Hematopoietic multipotent progenitor cell treated with erythropoietin and hydrocortisone succinate and interleukin-3 and kit ligand, for 6 days (in vitro differentiated cells): ENCODE measurements at regions not wholly inside any gene's neighbourhood (a gene's known extent, or its start where the extent isn't known, plus 50 kb on each side); places are given as distances from the start of the nearest gene placed in this dataset.
A peak's percentile ranks its signal among the peaks of the same experiment; 100 is the strongest.
"Not testable (repeated sequence)": the region's sequence is repeated elsewhere in the genome, so short reads cannot be mapped to it uniquely, and the experiment has no call there.

Source experiments
- DNase-seq: peaks from one replicate; pipeline ENCODE4 v3.0.0-alpha.2; 2015

DNA sequence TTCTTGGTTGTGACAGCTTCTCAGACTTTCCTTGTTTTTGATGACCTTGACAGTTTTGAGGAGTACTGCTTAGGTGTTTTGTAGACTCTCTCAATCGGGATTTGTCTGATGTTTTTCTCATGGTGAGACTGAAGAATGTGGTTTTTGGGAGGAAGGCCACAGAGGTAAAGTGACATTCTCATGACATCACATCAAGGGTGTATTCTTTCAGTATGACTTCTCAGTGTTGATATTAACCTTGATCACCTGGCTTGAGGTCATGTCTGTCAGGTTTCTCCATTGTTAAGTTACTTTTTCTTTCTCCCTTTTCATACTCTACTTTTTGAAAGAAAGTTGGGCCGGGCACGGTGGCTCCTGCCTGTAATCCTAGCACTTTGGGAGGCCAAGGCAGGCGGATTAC lies 269.9 kb downstream of the ZNF37A start:
- DNase-seq: not testable (repeated sequence)

DNA sequence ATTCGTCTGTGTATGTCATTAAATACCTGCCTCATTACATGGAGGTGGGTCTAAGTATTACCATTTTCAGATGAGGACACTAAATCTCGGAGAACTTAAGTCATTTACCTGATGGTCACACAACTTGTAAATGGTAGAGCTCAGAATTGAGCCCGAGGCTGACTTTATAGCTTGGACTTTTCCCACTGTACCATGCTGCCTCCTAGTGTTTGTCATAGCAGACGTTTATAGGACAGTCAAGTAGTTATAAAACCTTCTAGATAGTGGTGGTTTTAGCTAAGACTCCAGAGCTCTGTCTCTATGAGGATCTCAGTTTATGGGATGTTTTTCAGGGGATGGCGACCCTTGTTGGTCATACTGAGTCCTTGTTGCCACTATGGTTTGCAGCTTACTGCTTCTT lies 271.8 kb downstream of the ZNF37A start:
- DNase-seq: peak; percentile 59

DNA sequence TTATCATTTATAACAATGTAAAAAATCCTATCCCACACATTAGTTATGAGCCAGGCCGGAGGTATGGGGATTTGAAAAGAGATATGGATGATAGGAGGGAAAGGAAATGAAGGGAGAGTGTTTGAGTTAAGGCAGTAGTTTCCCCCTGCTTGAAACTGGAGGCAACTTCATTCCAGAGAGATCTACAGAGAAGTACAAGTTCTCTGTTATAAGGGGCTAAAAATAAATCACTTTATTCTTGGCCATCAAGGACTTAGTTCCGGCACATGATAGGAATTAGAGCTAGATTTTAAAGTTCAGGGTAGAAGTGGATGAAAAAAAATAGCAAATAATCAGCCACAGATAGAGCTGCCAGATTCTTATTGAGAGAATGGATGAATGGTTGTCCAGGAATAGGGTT lies 289.7 kb downstream of the ZNF37A start:
- DNase-seq: not testable (repeated sequence)

DNA sequence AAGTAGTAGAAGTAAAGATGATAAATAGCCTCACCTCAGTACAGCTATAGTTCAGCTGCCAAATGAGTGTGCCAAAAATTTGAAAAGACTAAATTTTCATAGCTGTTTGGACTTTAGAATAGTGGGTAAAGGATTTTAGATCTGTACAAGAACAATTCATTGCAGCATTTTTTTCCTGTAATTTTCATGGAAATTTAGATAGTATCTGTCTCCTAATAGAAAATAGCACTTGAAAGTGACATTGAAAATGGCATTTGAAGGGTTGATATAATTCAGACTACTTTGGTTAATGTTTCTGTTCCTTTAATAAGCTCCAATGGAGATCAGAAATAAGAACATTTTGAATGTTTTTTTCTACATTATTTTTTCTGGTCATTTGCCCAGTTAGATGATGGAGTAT lies 292.7 kb downstream of the ZNF37A start:
- DNase-seq: not testable (repeated sequence)

DNA sequence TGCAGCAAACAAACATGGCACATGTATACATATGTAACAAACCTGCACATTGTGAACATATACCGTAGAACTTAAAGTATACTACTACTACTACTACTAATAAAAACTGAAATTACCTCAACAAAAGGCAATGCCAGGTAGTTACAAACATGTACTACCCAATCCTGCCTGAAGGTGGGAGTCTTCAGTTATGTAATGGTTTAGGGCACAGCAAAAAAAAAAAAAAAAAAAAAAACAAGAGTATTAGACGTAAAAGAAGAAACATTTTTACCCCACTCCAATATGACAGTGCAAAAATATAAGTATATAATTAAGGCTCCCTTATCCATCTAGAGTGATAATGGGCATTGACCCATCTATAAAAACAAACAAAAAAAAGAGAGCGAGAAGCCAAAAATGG lies 296.6 kb downstream of the ZNF37A start:
- peak; percentile 29 for DNase-seq

DNA sequence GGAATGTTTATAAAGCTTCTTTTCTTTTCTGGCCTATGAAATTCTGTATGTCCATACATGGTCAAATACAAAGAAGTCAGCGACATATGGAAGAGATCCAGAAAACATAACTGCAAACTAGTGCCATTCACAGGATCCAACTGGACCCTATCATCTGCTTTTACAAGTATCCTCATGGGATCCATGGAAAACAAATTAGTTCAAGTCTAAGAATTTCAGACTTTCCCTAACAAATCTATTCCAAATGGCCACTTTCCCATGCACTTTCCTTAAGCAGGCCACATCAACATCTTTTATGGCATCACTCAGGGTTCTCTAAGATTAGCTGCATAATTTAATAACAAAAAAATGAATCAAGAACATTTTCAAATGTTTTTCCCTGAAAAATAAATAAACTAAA lies 301.3 kb downstream of the ZNF37A start:
- not testable (repeated sequence) for DNase-seq

DNA sequence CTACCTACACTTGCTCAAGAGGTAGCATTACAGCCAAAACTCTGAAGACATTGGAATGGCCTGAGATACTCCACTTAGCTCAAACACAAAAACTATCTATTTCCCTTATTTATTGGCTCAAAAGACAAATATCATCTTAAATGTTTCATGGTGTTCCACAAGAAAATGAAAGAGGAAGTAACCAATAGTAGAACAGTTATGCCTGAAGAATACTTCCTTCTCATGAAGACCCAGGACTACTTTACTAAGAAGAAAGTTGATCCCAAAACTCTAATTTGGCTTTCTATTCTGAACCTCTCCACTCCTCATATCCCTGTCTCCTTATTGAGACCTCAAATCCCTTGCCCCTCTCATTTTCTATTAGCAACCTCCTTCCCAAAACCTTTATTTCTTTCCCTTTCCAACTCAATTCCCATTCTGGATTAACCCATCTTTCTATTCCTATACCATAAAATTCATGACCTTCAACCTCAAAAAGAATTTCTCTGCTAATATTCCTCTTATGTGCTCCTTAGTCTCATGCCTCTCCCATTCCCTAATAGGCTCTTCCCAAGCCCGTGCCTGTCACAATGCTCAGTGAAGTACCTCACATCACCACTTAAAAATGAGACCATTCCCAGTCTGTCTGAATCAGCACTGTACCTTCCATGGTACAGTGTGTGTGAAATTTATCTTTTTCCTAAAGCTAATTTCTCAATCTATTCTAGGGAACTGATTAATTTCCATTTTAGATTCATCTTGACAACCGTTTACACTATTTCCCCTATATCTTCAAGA lies 302.2 kb downstream of the ZNF37A start:
- not testable (repeated sequence) for DNase-seq

DNA sequence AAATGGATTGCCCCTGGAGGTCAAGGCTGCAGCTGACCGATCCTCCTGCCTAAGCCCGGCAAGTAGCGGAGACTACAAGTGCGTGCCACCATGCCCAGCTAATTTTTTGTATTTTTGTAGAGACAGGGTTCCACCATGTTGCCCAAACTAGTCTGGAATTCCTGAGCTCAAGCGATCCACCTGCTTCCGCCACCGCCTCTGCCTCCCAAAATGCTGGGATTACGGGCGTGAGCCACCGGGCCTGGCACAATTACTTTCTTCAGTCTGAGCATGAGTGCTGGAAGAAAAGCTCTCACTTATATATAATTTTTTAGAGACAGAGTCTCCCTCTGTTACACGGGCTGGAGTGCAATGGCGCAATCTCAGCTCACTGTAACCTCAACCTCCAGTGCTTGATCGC lies 307.4 kb downstream of the ZNF37A start:
- not testable (repeated sequence) for DNase-seq

DNA sequence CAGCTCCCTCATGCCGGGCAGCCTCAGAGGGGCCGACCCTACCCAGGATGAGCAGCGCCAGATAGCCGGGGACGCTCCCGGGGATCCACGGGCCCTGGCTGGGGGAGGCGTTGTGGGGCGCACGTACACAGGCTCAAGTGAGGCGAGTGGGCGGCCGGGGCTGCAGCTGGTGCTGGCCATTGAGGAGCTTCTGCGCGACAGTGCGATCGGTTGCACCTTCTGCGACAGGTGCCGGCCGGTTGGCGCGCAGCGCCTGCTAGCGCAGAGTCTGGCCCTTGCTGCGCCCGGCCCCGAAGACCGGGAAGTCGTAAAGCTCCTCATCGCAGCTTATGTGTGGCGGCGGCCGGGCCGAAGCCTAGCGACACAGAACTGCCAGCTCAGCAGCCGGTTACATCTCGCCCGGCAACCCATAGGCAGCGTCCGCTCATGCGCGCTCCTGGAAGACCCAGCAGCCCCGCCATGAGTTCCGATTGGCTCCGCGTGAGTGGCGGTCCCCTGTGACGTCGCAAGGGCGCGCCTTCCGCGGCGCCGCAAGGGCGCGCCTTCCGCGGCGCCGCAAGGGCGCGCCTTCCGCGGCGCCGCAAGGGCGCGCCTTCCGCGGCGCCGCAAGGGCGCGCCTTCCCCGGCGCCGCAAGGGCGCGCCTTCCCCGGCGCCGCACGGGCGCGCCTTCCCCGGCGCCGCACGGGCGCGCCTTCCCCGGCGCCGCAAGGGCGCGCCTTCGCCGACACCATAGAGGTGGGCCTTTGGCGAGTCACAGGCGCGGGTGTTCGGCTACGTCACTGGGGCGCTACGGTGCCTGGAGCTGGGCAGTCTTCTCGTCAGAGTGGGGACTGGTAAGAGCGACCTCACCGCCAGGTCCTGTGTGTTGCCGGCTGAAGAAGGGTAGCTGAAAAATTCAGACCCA lies 308.6 kb downstream of the ZNF37A start:
- peak; percentile 94 for DNase-seq

DNA sequence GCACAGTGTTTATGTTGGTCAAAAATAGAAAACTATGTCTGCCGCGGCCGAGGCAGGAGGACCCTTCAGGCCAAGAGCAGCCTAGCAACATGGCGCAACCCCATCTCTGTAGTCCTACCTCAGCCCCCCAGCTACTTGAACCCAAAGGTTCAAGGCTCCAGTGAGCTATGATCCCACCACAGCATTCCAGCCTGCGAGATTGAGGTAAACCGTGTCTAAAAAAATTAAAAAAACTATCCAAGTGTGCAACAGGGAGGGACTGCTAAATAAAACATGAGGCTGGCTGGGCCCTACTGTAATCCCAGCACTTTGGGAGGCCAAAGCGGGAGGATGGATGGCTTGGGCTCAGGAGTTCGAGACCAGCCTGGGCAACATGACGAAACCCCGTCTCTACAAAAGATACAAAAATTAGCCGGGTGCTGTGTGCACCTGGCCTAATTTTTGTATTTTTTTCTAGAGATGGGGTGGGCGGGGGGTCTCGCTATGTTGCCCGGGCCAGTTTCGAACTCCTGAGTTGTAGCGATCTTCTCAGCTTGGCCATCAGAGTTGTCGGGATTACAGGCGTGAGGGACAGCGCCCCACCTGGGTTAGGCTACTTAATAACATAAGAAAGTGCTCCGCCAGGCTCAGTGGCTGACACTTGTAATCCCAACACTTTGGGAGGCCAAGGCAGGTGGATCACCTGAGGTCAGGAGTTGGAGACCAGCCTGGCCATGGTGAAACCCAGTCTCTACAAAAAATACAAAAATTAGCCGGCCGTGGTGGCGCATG lies 309.4 kb downstream of the ZNF37A start:
- not testable (repeated sequence) for DNase-seq

DNA sequence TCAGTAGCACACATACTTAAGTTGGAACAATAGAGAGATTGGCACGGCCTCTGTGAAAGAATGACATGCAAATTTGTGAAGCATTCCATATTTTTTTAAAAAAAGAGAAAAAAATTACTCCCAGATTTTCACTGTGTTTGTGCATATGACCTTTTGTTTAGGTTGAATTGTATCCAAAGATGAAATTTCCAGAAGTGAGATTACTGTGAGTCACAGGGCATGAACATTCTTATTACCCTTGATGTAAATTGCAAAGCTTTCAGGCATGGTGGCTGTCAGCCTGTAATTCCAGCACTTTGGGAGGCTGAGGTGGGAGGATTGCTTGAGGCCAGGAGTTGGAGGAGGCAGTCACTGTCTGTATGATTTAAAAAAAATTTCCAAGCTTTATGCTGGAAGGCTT lies 329.5 kb downstream of the ZNF37A start:
- DNase-seq: not testable (repeated sequence)

DNA sequence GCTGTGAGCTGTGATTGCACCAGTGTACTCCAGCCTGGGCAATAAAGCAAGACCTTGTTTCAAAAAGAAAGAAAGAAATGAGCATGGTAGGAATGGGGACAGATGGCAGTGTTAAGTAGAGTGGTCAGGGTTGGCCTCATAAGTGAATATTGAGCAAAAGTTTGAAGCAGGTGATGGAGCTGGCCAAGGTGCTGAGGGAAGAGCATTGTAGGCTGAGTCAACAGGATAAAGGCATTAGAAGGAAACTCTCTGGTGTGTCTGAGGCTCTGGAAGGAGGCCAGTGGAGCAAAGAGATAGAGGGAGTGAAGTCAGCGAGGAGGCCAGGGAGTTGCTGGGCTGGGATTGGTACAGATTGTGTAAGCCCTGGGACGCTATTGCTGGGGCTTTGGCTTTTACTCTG lies 336.1 kb downstream of the ZNF37A start:
- DNase-seq: not testable (repeated sequence)

DNA sequence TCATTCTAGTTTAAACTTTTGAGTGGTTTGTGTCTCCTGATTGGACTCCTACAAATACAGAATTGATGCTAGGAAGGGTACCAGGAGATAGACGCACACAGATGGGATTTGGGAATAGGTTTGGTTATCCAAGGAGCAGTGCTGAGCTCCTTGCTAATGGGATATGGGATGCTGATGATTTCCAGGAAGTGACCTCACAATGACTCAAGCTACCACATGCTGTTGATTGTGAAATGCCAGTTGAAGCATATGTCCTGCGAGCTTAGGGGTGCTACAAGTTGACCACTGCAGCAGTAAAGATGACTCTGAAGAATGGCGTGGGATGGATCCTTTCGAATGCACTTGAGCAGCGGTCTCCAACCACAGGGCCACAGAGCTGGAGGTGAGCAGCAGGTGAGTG lies 343.2 kb downstream of the ZNF37A start:
- DNase-seq: not testable (repeated sequence)

DNA sequence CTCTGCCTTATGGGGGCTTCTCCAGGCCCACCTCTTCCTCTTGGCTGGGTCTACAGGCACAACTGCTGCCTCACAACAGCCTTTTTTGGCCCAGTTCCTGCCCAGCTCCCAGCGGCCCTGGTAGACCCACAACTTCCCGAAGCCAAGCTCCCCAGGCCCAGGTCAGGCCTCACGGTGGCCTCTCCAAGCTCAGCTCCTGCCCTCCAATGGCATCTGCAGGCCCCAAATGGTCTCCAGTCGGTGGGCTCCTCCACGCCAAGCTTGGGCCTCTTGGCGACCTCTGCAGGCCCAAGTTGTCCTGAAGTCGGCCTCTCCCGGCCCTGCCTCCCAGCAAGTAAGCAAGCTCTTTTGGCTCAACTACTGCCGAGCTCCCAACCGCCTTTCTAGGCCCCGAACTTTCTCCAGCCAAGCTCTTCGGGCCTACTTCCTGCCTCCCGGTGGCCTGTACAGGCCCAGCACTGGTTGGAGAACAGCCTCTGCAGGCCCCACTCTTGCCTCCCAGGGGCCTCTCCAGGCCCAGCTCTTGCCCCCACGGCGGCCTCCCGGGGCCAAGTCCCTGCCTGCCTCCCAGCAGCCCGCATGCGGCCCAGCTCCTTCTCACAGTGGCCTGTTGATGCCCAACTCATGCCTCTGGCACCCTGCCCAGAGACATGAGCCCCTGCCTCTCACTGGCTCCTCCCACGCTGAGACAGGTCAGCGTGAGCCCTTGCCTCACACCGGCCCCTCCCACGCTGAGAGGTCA lies 354.6 kb downstream of the ZNF37A start:
- DNase-seq: not testable (repeated sequence)

DNA sequence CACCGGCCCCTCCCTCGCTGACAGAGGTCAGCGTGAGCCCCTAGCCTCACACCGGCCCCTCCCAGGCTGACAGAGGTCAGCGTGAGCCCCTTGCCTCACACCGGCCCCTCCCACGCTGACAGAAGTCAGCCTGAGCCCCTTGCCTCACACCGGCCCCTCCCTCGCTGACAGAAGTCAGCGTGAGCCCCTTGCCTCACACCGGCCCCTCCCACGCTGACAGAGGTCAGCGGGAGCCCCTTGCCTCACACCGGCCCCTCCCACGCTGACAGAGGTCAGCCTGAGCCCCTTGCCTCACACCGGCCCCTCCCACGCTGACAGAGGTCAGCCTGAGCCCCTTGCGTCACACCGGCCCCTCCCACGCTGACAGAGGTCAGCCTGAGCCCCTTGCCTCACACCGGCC lies 355.5 kb downstream of the ZNF37A start:
- DNase-seq: not testable (repeated sequence)

DNA sequence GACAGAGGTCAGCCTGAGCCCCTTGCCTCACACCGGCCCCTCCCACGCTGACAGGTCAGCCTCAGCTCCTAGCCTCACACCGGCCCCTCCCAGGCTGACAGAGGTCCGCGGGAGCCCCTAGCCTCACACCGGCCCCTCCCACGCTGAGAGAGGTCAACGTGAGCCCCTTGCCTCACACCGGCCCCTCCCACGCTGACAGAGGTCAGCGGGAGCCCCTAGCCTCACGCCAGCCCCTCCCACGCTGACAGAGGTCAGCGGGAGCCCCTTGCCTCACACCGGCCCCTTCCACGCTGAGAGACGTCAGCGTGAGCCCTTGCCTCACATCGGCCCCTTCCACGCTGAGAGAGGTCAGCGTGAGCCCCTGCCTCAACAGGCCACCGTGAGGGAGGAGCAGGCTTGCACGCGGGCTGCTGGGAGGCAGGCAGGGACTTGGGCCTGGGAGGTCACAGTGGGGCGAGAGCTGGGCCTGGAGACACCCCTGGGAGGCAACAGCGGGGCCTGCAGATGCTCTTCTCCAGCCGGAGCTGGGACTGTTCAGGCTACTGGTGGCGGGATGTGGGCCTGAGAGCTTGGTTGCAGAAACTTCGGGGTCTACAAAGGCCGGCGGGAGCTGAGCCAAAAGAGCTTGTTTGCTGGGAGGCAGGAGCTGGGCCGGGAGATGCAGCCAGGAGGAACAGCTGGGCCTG lies 356.4 kb downstream of the ZNF37A start:
- DNase-seq: not testable (repeated sequence)

DNA sequence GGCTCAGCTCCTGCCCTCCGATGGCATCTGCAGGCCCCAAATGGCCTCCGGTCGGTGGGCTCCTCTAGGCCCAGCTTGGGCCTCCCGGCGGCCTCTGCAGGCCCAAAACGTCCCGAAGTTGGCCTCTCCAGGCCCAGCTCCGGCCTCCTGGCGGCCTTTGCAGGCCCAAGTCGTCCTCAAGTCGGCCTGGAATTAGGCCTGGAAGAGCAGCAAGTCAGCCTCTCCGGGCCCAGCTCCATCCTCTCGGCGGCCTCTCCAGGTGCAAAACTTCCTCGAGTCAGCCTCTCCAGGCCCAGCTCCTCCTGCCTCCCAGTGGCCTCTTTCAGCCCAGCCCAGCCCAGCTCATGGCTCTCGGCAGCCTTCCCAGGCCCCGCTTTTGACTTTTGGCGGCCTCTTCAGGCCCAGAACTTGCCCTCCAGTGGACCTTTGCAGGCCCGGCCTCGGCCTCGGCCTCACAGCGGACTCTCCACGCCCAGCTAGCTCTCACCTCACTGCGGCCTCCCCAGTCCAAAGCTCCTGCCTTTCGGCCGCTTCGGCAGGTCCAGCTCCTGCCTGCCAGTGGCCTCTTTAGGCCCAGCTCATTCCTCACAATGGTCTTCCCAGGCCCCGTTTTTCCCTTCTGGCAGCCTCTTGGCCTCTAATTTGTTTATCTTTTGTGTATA lies 357.3 kb downstream of the ZNF37A start:
- not testable (repeated sequence) for DNase-seq
